ENCODE measurements at regions not wholly inside any gene's neighbourhood (a gene's known extent, or its start where the extent isn't known, plus 50 kb on each side); places are given as distances from the start of the nearest gene placed in this dataset.

DNA sequence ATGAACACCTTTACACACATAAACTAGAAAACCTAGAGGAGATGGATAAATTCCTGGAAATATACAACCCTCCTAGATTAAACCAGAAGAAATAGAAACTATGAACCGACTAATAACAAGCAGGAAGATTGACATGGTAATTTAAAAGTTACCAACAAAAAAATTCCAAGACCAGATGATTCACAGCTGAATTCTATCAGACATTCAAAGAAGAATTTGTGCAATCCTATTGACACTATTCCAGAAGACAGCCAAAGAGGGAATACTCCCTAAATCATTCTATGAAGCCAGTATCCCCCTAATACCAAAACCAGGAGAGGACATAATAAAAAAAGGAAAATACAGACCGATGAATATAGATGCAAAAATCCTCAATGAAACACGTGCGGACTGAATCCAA is 102.6 kb upstream of the KRR1 start:
- TF ChIP-seq CTCF (IDR thresholded peaks at IDR 0.05) (no peak), POLR2A (IDR thresholded peaks at IDR 0.05) (no peak), EP300 (IDR thresholded peaks at IDR 0.05) (no peak)
